Neuronal stem cell (in vitro differentiated cells): ENCODE measurements at regions not wholly inside any gene's neighbourhood (a gene's known extent, or its start where the extent isn't known, plus 50 kb on each side); places are given as distances from the start of the nearest gene placed in this dataset.
"Not testable (repeated sequence)": the region's sequence is repeated elsewhere in the genome, so short reads cannot be mapped to it uniquely, and the experiment has no call there.

Source experiments
- DNase-seq: peaks from one replicate; pipeline ENCODE4 v3.0.0-alpha.2; 2013; ENCODE audit warnings: low spot score
- H2AFZ ChIP-seq: one replicate; pipeline ENCODE4 v1.6.1; 2013; ENCODE audit warnings: mild to moderate bottlenecking, low read length, inconsistent platforms
- H2AK5ac ChIP-seq: 2 replicates; pipeline ENCODE4 v1.6.1; 2013; ENCODE audit warnings: low read depth, mild to moderate bottlenecking, inconsistent platforms, low read length, moderate library complexity, mixed read lengths
- H2BK120ac ChIP-seq: 2 replicates; pipeline ENCODE4 v1.6.1; 2013; ENCODE audit warnings: low read depth, mild to moderate bottlenecking, inconsistent platforms, low read length, moderate library complexity, mixed read lengths
- H2BK12ac ChIP-seq: one replicate; pipeline ENCODE4 v1.6.1; 2013; ENCODE audit warnings: low read length, inconsistent platforms
- H2BK15ac ChIP-seq: 2 replicates; pipeline ENCODE4 v1.6.1; 2013; ENCODE audit warnings: mild to moderate bottlenecking, low read length, inconsistent platforms, mixed read lengths
- H2BK5ac ChIP-seq: one replicate; pipeline ENCODE4 v1.6.1; 2013; ENCODE audit warnings: inconsistent platforms, mild to moderate bottlenecking, low read length, moderate library complexity
- H3K14ac ChIP-seq: one replicate; pipeline ENCODE4 v1.6.1; 2013; ENCODE audit warnings: low read length, inconsistent platforms
- H3K18ac ChIP-seq: 2 replicates; pipeline ENCODE4 v1.6.1; 2013; ENCODE audit warnings: low read length, inconsistent platforms
- H3K23ac ChIP-seq: 2 replicates; pipeline ENCODE4 v1.6.1; 2013; ENCODE audit warnings: low read depth, mild to moderate bottlenecking, mixed read lengths, low read length, inconsistent platforms; ENCODE audit not compliant: poor library complexity
- H3K27ac ChIP-seq: replicated peaks from 3 replicates; pipeline ENCODE4 v1.5.1; 2013; ENCODE audit warnings: low read length, inconsistent platforms
- H3K27me3 ChIP-seq, 3 experiments: 2 replicates each; pipeline ENCODE4 v1.6.1; 2013; ENCODE audit warnings: low read length in 3 of 3, mild to moderate bottlenecking in 2 of 3, inconsistent platforms in 1 of 3, low read depth in 1 of 3, mixed read lengths in 1 of 3, moderate library complexity in 1 of 3; ENCODE audit not compliant: control insufficient read depth in 3 of 3, insufficient read depth in 3 of 3
- H3K36me3 ChIP-seq, 2 donors: replicated peaks in 1 of 2; 2 replicates each; pipeline ENCODE4 v1.6.1; 2013; ENCODE audit warnings: low read length in 2 of 2; ENCODE audit not compliant: control insufficient read depth in 2 of 2, insufficient read depth in 2 of 2
- H3K4ac ChIP-seq: 2 replicates; pipeline ENCODE4 v1.6.1; 2013; ENCODE audit warnings: inconsistent platforms, mild to moderate bottlenecking, low read length, moderate library complexity
- H3K4me1 ChIP-seq, 2 donors: 1 replicate in 1 of 2; 2 replicates in 1 of 2; pipeline ENCODE4 v1.6.1; 2013; ENCODE audit warnings: low read length in 2 of 2, low read depth in 1 of 2; ENCODE audit not compliant: control insufficient read depth in 2 of 2, insufficient read depth in 1 of 2
- H3K4me2 ChIP-seq: one replicate; pipeline ENCODE4 v1.6.1; 2013; ENCODE audit warnings: mild to moderate bottlenecking, low read length, inconsistent platforms; ENCODE audit not compliant: insufficient read depth, poor library complexity, severe bottlenecking
- H3K4me3 ChIP-seq, 2 donors: 2 replicates each; pipeline ENCODE4 v1.5.1; 2013; ENCODE audit warnings: low read length in 2 of 2, mild to moderate bottlenecking in 2 of 2, inconsistent platforms in 1 of 2, moderate library complexity in 1 of 2
- H3K79me1 ChIP-seq: one replicate; pipeline ENCODE4 v1.6.1; 2013; ENCODE audit warnings: low read depth, mild to moderate bottlenecking, inconsistent platforms, low read length, moderate library complexity
- H3K9ac ChIP-seq: one replicate; pipeline ENCODE4 v1.6.1; 2013; ENCODE audit warnings: mild to moderate bottlenecking, low read depth, low read length, inconsistent platforms; ENCODE audit not compliant: poor library complexity
- H3K9me3 ChIP-seq, 2 donors: replicated peaks in 1 of 2; 2 replicates each; pipeline versions ENCODE3 to v1.6.1; 2013; ENCODE audit warnings: low read length in 2 of 2, mild to moderate bottlenecking in 2 of 2, inconsistent platforms in 1 of 2, low read depth in 1 of 2, mixed read lengths in 1 of 2, moderate library complexity in 1 of 2; ENCODE audit not compliant: control insufficient read depth in 2 of 2, insufficient read depth in 1 of 2
- H4K8ac ChIP-seq: one replicate; pipeline ENCODE4 v1.6.1; 2013; ENCODE audit warnings: low read depth, mild to moderate bottlenecking, inconsistent platforms, low read length, moderate library complexity
- H4K91ac ChIP-seq: one replicate; pipeline ENCODE4 v1.6.1; 2013; ENCODE audit warnings: low read length, low read depth, mild to moderate bottlenecking, inconsistent platforms; ENCODE audit not compliant: poor library complexity
- WGBS, 2 donors: extraction: QIAGEN DNeasy Blood & Tissue Kit; methylation state at CpG; one replicate each; pipeline ENCODE4 v1.1.7; 2013; ENCODE audit warnings: missing lambda C conversion rate in 2 of 2, mixed read lengths in 1 of 2; ENCODE audit not compliant: insufficient read length in 2 of 2, insufficient replicate concordance in 1 of 2; ENCODE audit errors: extremely low coverage in 2 of 2; 5-methylcytosine and 5-hydroxymethylcytosine counted together

- Histone ChIP-seq H2BK5ac (no peak overlapping the region), H3K4ac (no peak overlapping the region), H2AFZ (peak overlapping the region; percentile 28), H3K4me2 (no peak overlapping the region), H4K8ac (no peak overlapping the region), H3K14ac (peak overlapping the region; percentile 10), H3K79me1 (no peaks in the 10 kb centered on the region), H2BK15ac (peak overlapping the region; percentile 38), H3K36me3 (no peaks in the 10 kb centered on the region), H3K9me3 (no peaks in the 10 kb centered on the region), H3K18ac (no peak overlapping the region), H2AK5ac (peak overlapping the region; percentile 60), H2BK120ac (peak overlapping the region; percentile 5), H3K27me3 (peaks cover 0 to 8% (median 0%) of the 10 kb centered on the region in 3 experiments), H3K4me3 (no peak overlapping the region), H2BK12ac (no peak overlapping the region), H3K23ac (no peak overlapping the region), H4K91ac (no peak overlapping the region), H3K4me1 (peaks cover 0 to 2% of the 10 kb centered on the region in 2 donors), H3K27ac (no peak overlapping the region), H3K9ac (no peak overlapping the region)
- no CpG with 5 or more reads among the region's 21 CpGs for WGBS, 2 donors
- DNase-seq = peak; percentile 63
Observed at GRCh38 chr15:77870195-77871065, 207.1 kb downstream of the TBC1D2B start.

- no peaks in the 10 kb centered on the region for H3K79me1 ChIP-seq
- H3K27ac ChIP-seq = no peak overlapping the region
- H2BK120ac ChIP-seq = no peak overlapping the region
- H3K9me3 ChIP-seq = no peaks in the 10 kb centered on the region
- no peaks in the 10 kb centered on the region for H3K36me3 ChIP-seq
- H3K18ac ChIP-seq = peak overlapping the region; percentile 38
- peak overlapping the region; percentile 70 for H3K9ac ChIP-seq
- H2BK12ac ChIP-seq = peak overlapping the region; percentile 84
- H2AK5ac ChIP-seq = peak overlapping the region; percentile 84
- H3K14ac ChIP-seq = peak overlapping the region; percentile 38
- peak overlapping the region; percentile 49 for H2BK15ac ChIP-seq
- H3K27me3 ChIP-seq = peaks cover 0 to 11% (median 0%) of the 10 kb centered on the region in 3 experiments
- H3K4me3 ChIP-seq = no peak overlapping the region
- no peak overlapping the region for H3K4me2 ChIP-seq
- H2BK5ac ChIP-seq = no peak overlapping the region
- WGBS, 2 donors = no CpG with 5 or more reads among the region's 17 CpGs
- H3K23ac ChIP-seq = no peak overlapping the region
- H4K8ac ChIP-seq = no peak overlapping the region
- no peak for DNase-seq
- H2AFZ ChIP-seq = no peak overlapping the region
- H3K4ac ChIP-seq = peak overlapping the region; percentile 37
- peaks cover 0 to 4% of the 10 kb centered on the region in 2 donors for H3K4me1 ChIP-seq
- no peak overlapping the region for H4K91ac ChIP-seq
Observed at GRCh38 chr15:77869021-77869895, 208.3 kb downstream of the TBC1D2B start.

DNA sequence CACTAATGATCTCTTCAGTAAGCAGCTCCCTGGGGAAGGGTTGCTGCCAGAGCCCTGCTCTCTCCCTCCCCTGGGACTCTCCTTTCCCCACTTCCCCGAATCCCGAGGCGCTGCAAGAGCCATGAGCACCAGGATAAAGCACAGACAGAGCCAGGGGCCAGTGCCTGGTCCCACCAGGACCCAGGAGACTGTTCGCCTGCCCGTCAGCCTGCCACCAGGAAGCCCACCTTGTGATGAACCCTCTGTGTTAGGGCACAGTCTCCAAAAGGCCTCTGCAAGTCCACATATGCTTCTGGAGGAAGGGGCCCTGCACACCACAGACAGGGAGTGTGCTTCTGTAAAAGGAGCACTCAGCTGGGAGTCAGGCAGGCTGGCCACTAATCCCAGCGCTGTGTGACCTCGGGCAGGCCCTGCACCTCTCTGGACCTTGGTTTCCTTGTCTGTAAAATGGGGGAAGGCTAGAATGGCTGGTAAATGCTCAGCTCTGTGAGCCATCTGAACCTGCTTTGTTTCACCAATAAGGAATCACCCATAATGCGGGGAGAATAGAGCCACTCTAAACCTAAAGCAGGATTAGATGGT, 209.4 kb downstream of the TBC1D2B start:
- not testable (repeated sequence) for H2BK12ac ChIP-seq, H2AFZ ChIP-seq, H2BK5ac ChIP-seq, H3K79me1 ChIP-seq, H3K36me3 ChIP-seq, H2BK120ac ChIP-seq, H2BK15ac ChIP-seq, H3K18ac ChIP-seq, H3K4me2 ChIP-seq, H3K4me3 ChIP-seq, H4K91ac ChIP-seq, H3K27ac ChIP-seq, H3K9ac ChIP-seq, DNase-seq, H3K23ac ChIP-seq, H3K4ac ChIP-seq, H4K8ac ChIP-seq, H3K9me3 ChIP-seq, H3K4me1 ChIP-seq
- Histone ChIP-seq H3K14ac (peak overlapping the region; percentile 9), H3K27me3 (peaks cover 0 to 20% (median 0%) of the 10 kb centered on the region in 3 experiments), H2AK5ac (peak overlapping the region; percentile 37)
- WGBS, 2 donors = no CpG with 5 or more reads among the region's 8 CpGs
